ENCODE measurements at regions not wholly inside any gene's neighbourhood (a gene's known extent, or its start where the extent isn't known, plus 50 kb on each side); places are given as distances from the start of the nearest gene placed in this dataset.

DNA sequence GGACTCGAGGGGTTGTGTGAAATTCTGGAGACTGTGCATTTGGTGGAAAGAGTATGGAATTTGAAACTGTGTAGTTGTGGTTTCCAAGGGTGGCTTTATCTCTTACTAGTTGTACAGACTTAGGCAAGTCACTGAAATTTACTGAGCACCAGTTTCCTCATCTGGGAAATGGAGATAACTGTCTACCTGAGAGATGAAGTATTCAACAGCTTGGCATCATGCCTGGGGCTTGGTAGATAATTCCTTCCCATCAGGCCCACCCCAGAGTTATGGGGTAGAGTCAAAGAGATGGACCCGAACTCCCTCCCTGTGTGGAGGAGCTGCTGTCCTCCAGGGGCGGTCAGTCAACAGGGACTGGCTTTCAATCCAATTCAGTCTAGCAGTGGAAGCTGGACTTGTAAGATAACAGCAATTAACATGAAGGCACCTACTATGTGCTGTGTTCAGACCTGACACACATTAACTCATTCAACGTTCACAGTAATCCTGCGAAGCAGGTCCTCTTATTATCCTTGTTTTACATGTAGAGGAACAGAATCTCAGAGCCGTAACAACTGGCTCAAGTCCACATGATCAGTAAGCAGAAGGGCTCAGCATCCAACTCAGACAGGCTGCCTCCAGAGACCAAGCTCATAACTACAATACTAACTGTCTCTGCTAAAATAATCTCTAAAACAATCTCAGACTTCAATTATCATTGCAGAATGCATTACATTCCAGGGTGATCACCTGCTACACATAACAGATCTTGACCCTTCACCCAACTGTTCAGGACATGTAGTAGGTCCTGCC is 432.1 kb downstream of the LPIN1 start:
- DNase-seq (no peak), ATAC-seq (replicated peaks in 1 of 2) (no peak)
- H3K27ac Mint-ChIP-seq = no peak overlapping the region
- no peaks in the 10 kb centered on the region for H3K36me3 Mint-ChIP-seq (ENCODE audit: insufficient read depth in 2 of 2)
- peaks cover 41% of the 10 kb centered on the region for H3K4me1 Mint-ChIP-seq (ENCODE audit: low read depth)
- H3K4me3 Mint-ChIP-seq = peak overlapping the region; percentile 2 to 44
- H3K9me3 Mint-ChIP-seq = no peaks in the 10 kb centered on the region
- peaks cover 8% of the 10 kb centered on the region for H3K27me3 Mint-ChIP-seq (ENCODE audit: low read depth)

DNA sequence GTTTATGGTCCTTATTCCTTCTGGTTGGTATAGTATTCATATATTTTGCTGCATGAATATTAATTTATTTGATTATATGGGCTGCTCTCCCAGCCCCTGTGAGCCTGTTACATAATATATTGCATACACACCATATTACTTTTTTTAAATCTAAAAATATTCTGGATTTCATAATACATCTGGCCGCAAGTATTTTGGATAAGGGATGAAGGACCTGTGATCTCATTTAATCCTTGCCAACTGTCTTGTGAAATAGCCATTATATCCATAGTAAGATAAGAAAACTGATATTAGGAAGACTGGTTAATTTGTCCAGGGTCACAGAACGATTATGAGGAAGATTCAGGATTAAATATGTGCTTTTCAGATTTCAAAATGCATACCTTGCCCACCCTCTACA is 433.6 kb downstream of the LPIN1 start:
- no peak for DNase-seq
- peaks cover 41% of the 10 kb centered on the region for H3K4me1 Mint-ChIP-seq (ENCODE audit: low read depth)
- ATAC-seq (replicated peaks in 1 of 2) = no peak
- H3K27ac Mint-ChIP-seq = no peak overlapping the region
- H3K9me3 Mint-ChIP-seq = no peaks in the 10 kb centered on the region
- no peaks in the 10 kb centered on the region for H3K36me3 Mint-ChIP-seq (ENCODE audit: insufficient read depth in 2 of 2)
- no peak overlapping the region for H3K4me3 Mint-ChIP-seq
- H3K27me3 Mint-ChIP-seq (ENCODE audit: low read depth) = peaks cover 8% of the 10 kb centered on the region

GRCh38 chr2:12183032-12183645 is 436.7 kb downstream of the LPIN1 start:
- H3K4me1 Mint-ChIP-seq (ENCODE audit: low read depth) = peaks cover 10% of the 10 kb centered on the region
- H3K27me3 Mint-ChIP-seq (ENCODE audit: low read depth) = no peaks in the 10 kb centered on the region
- H3K4me3 Mint-ChIP-seq = no peak overlapping the region
- no peak overlapping the region for H3K27ac Mint-ChIP-seq
- no peaks in the 10 kb centered on the region for H3K36me3 Mint-ChIP-seq (ENCODE audit: insufficient read depth in 2 of 2)
- ATAC-seq (replicated peaks in 1 of 2) = no peak
- DNase-seq = no peak
- peaks cover 0 to 1% of the 10 kb centered on the region in 2 donors for H3K9me3 Mint-ChIP-seq

- H3K36me3 Mint-ChIP-seq (ENCODE audit: insufficient read depth in 2 of 2) = peaks cover 2 to 6% of the 10 kb centered on the region in 2 donors
- H3K4me3 Mint-ChIP-seq = peak overlapping the region in 1 of 2 donors; percentile 1
- H3K27me3 Mint-ChIP-seq (ENCODE audit: low read depth) = no peaks in the 10 kb centered on the region
- ATAC-seq (replicated peaks in 1 of 2) (no peak), DNase-seq (no peak)
- H3K4me1 Mint-ChIP-seq (ENCODE audit: low read depth) = peaks cover 6% of the 10 kb centered on the region
- peaks cover 4 to 5% of the 10 kb centered on the region in 2 donors for H3K9me3 Mint-ChIP-seq
- H3K27ac Mint-ChIP-seq = no peak overlapping the region
Observed at GRCh38 chr2:12192762-12193161, 446.3 kb downstream of the LPIN1 start.

DNA sequence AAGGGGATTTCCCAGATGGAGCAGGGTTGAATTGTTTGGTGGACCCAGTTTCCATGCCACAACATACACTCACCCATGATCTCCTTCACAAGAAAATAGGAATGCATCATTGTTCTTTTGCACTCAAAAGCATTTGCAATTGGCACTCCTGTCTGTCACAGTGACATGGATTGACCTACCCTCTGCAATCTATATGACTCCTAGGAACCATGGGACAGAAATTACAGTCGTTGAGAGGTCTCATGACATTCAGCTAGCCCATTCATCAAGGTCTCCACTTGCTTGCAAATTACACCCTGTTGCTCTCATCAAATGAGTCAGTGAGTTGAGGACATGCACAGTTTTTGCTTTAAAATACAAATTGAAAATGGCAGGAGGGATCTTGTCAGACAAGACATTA is 448.5 kb downstream of the LPIN1 start:
- Mint-ChIP-seq H3K27me3 (ENCODE audit: low read depth) (no peaks in the 10 kb centered on the region), H3K27ac (no peak overlapping the region)
- no peak for ATAC-seq (replicated peaks in 1 of 2)

DNA sequence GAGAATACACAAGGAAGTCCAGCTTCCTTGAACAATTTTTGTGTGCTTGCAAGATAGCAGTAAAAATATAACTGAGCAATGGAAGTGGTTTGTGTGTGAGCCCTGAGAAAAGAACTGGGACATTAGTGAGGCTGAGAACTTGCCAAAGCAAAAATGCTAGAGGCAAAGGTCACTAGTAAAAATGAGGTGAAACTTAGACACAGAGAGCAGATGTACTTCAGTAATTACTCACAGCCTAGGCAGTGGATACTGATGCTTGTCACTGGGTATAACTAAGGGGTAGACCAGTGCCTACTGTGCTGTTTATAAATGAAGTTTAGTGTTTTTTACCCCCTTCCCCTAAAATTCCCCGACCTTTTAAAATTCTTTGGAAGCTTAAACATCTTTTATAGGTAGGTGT is 450.1 kb downstream of the LPIN1 start:
- Mint-ChIP-seq H3K27me3 (ENCODE audit: low read depth) (no peaks in the 10 kb centered on the region), H3K4me3 (no peak overlapping the region), H3K9me3 (peaks cover 4 to 8% of the 10 kb centered on the region in 2 donors), H3K4me1 (ENCODE audit: low read depth) (peaks cover 6% of the 10 kb centered on the region), H3K27ac (no peak overlapping the region), H3K36me3 (ENCODE audit: insufficient read depth in 2 of 2) (peaks cover 7 to 9% of the 10 kb centered on the region in 2 donors)
- no peak for DNase-seq
- peak in 1 of 2 donors; percentile 38 for ATAC-seq (replicated peaks in 1 of 2)

More for the DNA sequence above, 448.5 kb downstream of the LPIN1 start:
- no peak for DNase-seq
- Mint-ChIP-seq H3K36me3 (ENCODE audit: insufficient read depth in 2 of 2) (peaks cover 7 to 9% of the 10 kb centered on the region in 2 donors), H3K4me1 (ENCODE audit: low read depth) (peaks cover 6% of the 10 kb centered on the region), H3K4me3 (no peak overlapping the region), H3K9me3 (peaks cover 4 to 8% of the 10 kb centered on the region in 2 donors)

DNA sequence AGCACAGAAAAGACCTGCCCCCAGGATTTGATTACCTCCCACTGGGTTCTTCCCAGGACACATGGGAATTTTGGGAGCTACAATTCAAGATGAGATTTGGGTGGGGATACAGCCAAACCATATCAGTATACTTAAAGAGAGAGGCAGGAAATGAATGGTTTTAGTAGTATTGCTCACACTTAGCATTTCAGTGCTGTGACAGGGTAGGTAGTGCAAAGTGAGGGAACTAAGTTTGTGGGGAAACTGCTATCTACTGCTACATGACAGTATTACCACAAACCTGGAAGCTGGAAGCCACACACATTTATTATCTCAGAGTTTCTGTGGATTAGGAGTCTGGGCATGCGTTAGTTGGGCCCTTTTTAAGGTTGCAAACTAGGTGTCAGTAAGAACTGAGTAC is 450.7 kb downstream of the LPIN1 start:
- DNase-seq = no peak
- Mint-ChIP-seq H3K27ac (no peak overlapping the region), H3K4me1 (ENCODE audit: low read depth) (peaks cover 6% of the 10 kb centered on the region), H3K4me3 (no peak overlapping the region), H3K36me3 (ENCODE audit: insufficient read depth in 2 of 2) (peaks cover 7 to 9% of the 10 kb centered on the region in 2 donors), H3K9me3 (peaks cover 1 to 8% of the 10 kb centered on the region in 2 donors), H3K27me3 (ENCODE audit: low read depth) (peaks cover under 1% of the 10 kb centered on the region)
- peak; percentile 45 to 53 for ATAC-seq (replicated peaks in 1 of 2)

DNA sequence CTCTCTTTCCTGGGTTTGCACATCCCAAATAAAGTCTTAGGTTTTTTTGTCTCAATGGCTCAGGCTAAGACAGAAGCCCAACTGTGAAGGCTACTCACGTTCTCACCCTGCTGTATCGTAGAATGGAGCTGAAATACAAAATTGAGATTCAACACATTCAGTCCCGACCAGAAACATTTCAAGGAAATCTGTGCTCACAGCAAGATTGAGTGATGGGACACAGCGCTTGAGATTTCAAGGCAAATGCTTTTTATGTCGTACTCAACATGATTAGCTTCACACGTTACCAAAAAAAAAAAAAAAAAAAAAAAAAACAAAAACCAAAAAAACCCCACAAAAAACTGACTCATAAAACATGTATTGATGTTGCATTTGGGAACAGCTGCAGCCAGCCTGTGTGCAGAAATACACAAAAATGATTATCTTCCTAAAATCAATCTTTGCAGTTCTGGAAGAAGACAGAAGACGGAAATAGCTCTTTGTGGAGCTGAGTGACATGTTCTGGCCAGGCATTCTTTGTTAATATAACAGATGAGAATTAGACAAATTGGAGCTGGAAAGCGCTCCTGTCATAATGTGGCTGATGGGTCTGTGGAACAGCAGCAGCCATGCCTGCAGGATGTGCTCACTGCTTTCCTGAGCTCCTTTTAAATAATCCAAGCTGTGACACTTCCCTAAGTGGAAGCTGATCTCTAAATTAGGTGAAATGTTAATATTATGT is 453.2 kb downstream of the LPIN1 start:
- DNase-seq (no peak), ATAC-seq (replicated peaks in 1 of 2) (no peak)
- Mint-ChIP-seq H3K4me1 (ENCODE audit: low read depth) (no peaks in the 10 kb centered on the region), H3K27ac (no peak overlapping the region), H3K9me3 (peaks cover under 1 to 3% of the 10 kb centered on the region in 2 donors), H3K4me3 (no peak overlapping the region), H3K27me3 (ENCODE audit: low read depth) (peaks cover 7% of the 10 kb centered on the region), H3K36me3 (ENCODE audit: insufficient read depth in 2 of 2) (peaks cover 4 to 6% of the 10 kb centered on the region in 2 donors)

DNA sequence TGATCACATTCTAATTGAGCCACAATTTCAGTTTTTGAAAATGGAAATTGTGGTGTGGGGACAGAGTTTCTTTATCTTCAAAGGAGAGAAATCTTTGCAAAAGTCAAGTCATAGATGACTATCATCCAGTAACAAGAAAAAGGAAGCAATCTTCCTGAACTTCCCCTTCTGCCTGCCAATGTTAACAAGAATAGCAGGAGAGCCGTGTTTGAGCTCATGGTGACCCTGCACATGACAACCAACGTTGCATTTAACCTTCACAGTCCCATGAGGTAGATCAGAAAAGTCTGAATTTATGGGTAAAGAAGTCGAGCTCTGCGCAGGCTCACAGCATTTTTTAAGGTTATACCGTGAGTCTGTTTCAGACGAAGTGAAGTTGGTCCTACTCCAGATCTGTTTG is 454.9 kb downstream of the LPIN1 start:
- H3K9me3 Mint-ChIP-seq = peaks cover 3% of the 10 kb centered on the region in 2 donors
- H3K27me3 Mint-ChIP-seq (ENCODE audit: low read depth) = peaks cover 7% of the 10 kb centered on the region
- H3K4me3 Mint-ChIP-seq = no peak overlapping the region
- H3K36me3 Mint-ChIP-seq (ENCODE audit: insufficient read depth in 2 of 2) = peaks cover 4 to 6% of the 10 kb centered on the region in 2 donors
- ATAC-seq (replicated peaks in 1 of 2) = no peak
- H3K4me1 Mint-ChIP-seq (ENCODE audit: low read depth) = no peaks in the 10 kb centered on the region
- H3K27ac Mint-ChIP-seq = no peak overlapping the region
- no peak for DNase-seq

DNA sequence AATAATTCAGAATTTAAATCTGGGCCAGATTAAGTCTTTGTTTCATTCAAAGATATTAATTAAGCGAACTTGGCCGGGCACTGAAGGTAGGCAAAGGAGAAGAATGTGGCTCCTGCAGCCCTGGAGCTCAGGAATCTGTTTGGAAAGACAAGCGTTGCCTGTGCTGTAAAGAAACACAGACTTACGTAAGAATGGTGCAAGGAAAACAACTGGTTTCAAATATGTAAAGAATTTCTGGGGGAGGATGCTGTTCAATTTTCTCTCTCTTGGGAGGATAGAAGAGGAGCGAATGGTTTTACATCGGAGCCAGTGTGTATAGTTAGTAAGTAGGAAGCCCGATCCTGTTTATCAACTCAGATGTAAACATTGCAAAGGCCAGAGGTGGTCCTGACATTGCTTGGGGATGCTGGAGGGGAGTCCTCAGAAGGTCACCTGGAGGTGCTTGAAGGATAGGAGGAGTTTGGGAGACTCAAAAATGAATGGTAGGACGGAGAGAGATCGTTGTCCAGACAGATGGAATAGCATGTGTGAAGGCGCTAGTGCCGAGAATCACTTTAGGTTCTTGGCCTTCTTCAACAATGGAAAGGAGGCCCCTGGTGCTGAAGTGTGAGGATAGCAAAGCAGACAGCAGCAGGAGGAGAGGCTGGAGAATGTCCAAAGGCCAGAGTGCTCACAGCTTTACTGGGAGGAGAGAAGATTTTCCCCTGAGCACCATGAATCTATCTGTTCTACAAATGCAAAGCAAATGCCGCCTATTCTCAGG is 456.1 kb downstream of the LPIN1 start:
- ATAC-seq (replicated peaks in 1 of 2) = no peak
- Mint-ChIP-seq H3K27me3 (ENCODE audit: low read depth) (peaks cover 7% of the 10 kb centered on the region), H3K4me3 (no peak overlapping the region), H3K27ac (no peak overlapping the region), H3K4me1 (ENCODE audit: low read depth) (no peaks in the 10 kb centered on the region), H3K9me3 (peaks cover 3 to 5% of the 10 kb centered on the region in 2 donors), H3K36me3 (ENCODE audit: insufficient read depth in 2 of 2) (peaks cover 3 to 6% of the 10 kb centered on the region in 2 donors)
- no peak for DNase-seq

DNA sequence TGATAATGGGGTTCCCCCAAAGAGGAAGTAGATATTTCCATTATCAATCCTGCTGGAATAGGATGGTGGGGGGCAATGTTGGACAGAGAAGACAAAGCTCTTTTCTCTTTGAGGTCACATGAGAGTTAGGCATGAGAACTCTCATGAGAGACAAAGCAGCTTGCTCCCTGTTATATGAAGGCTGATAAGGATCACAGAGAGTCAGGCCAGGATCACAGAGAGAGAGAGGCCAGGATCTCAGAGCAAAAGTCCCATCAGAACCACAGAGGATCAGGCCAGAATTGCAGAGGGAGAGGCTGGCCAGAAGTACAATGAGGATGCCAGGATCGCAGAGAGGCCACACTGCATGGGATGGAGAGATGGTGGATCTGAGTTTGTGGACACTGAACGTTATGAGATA is 457.1 kb downstream of the LPIN1 start:
- no peak for ATAC-seq (replicated peaks in 1 of 2)
- H3K36me3 Mint-ChIP-seq (ENCODE audit: insufficient read depth in 2 of 2) = peaks cover 0 to 2% of the 10 kb centered on the region in 2 donors

GRCh38 chr2:12205086-12205485 is 458.7 kb downstream of the LPIN1 start:
- Mint-ChIP-seq H3K27ac (no peak overlapping the region), H3K27me3 (ENCODE audit: low read depth) (peaks cover 7% of the 10 kb centered on the region), H3K9me3 (peaks cover 2 to 3% of the 10 kb centered on the region in 2 donors), H3K4me1 (ENCODE audit: low read depth) (no peaks in the 10 kb centered on the region), H3K4me3 (no peak overlapping the region), H3K36me3 (ENCODE audit: insufficient read depth in 2 of 2) (peaks cover 0 to 2% of the 10 kb centered on the region in 2 donors)
- DNase-seq = no peak
- ATAC-seq (replicated peaks in 1 of 2) = no peak

More for the DNA sequence above, 457.1 kb downstream of the LPIN1 start:
- Mint-ChIP-seq H3K9me3 (peaks cover 2 to 3% of the 10 kb centered on the region in 2 donors), H3K4me1 (ENCODE audit: low read depth) (no peaks in the 10 kb centered on the region), H3K27ac (no peak overlapping the region), H3K4me3 (no peak overlapping the region), H3K27me3 (ENCODE audit: low read depth) (peaks cover 7% of the 10 kb centered on the region)
- DNase-seq = no peak
